Right atrium auricular region (tissue), 2 donors: ENCODE measurements at regions not wholly inside any gene's neighbourhood (a gene's known extent, or its start where the extent isn't known, plus 50 kb on each side); places are given as distances from the start of the nearest gene placed in this dataset.

ENCODE experiments used
- DNase-seq: peaks from one replicate; pipeline ENCODE4 v3.0.0-alpha.2; 2019; ENCODE audit warnings: low spot score
- H3K27ac ChIP-seq, 2 donors: fragments of 200-600 bp; sonication (generic); 1 replicate in 1 of 2; 2 replicates in 1 of 2; pipeline ENCODE4 v1.5.1; 2016 to 2019
- H3K27me3 ChIP-seq, 2 donors: fragments of 200-600 bp; sonication (generic); one replicate each; pipeline versions ENCODE4 v1.5.1 to v1.6.0; 2017 to 2019
- H3K36me3 ChIP-seq: fragments of 200-600 bp; sonication (generic); one replicate; pipeline ENCODE4 v1.5.1; 2016
- H3K4me1 ChIP-seq, 2 donors: fragments of 200-600 bp; sonication (generic); one replicate each; pipeline versions ENCODE4 v1.5.1 to v1.6.0; 2017 to 2019
- H3K4me3 ChIP-seq, 2 donors: fragments of 200-600 bp; sonication (generic); 1 replicate in 1 of 2; 2 replicates in 1 of 2; pipeline ENCODE4 v1.5.1; 2017 to 2019; ENCODE audit warnings: mild to moderate bottlenecking in 1 of 2, moderate library complexity in 1 of 2
- H3K9me3 ChIP-seq, 2 donors: fragments of 200-600 bp; sonication (generic); one replicate each; pipeline ENCODE4 v1.5.1; 2019
- TF ChIP-seq, protein P1 (sequence below), 2 donors: fragments of 200-600 bp; sonication (generic); IDR thresholded peaks; one replicate each; pipeline ENCODE4 v1.5.1; 2019; ENCODE audit warnings: antibody characterized with exemption in 2 of 2

DNA sequence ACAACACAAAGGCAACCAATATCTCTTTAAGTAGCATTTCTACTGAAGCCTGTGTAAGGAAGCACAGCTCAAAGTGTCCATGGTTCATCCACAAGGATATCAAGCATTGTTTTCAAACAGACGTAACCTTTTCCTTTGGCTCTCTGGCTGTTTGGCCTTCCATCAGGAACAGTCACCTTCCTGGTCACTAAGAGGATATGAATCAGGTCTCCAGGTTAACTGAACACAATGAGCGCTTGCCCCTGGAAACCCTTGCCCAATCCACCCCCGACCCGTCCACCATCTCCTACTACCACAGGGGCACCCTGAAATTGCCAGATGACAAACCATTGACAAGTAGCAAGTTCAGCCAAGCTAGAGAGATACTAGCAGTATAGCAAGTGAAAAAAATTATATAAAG is 114.4 kb upstream of the COL21A1 start:
- DNase-seq, result no peak
- Histone ChIP-seq H3K4me1 (no peaks in the 10 kb centered on the region), H3K9me3 (no peaks in the 10 kb centered on the region), H3K27ac (no peak overlapping the region), H3K27me3 (no peaks in the 10 kb centered on the region), H3K4me3 (no peak overlapping the region), H3K36me3 (no peaks in the 10 kb centered on the region)
- TF ChIP-seq, protein P1, sequence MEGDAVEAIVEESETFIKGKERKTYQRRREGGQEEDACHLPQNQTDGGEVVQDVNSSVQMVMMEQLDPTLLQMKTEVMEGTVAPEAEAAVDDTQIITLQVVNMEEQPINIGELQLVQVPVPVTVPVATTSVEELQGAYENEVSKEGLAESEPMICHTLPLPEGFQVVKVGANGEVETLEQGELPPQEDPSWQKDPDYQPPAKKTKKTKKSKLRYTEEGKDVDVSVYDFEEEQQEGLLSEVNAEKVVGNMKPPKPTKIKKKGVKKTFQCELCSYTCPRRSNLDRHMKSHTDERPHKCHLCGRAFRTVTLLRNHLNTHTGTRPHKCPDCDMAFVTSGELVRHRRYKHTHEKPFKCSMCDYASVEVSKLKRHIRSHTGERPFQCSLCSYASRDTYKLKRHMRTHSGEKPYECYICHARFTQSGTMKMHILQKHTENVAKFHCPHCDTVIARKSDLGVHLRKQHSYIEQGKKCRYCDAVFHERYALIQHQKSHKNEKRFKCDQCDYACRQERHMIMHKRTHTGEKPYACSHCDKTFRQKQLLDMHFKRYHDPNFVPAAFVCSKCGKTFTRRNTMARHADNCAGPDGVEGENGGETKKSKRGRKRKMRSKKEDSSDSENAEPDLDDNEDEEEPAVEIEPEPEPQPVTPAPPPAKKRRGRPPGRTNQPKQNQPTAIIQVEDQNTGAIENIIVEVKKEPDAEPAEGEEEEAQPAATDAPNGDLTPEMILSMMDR (IDR thresholded peaks at IDR 0.05), result no peak

DNA sequence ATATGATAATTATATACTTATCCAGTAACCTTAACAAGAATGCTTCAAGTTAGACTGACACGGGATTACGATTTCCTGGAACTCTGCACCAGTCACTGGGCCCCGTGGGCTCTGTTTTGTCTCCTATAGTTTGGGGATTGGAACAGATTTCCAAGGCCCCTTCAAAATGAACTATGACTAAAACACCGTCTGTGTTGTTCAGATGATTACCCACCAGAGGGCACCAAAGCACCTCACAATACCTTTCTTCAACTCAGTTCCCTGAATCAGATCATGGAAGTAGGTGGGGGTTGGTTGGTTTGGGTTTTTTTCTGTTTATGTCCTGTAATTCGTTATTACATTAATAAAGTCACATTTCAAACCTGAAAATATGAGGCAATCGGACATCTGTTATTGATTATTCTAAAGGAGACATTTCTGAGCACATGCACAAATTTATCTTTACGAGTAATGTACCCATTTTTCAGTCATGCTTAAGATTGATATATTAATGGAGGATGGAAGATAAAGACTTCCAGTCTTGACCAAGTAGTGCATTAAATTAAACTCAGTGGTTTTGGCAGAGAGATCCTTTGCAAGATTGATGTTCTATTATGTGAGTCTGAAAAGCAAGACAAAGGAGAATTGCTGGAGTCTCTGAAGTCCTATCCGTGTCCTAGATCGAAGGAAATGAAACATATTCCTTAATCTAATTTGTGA is 112.0 kb upstream of the COL21A1 start:
- DNase-seq, result peak; percentile 84

DNA sequence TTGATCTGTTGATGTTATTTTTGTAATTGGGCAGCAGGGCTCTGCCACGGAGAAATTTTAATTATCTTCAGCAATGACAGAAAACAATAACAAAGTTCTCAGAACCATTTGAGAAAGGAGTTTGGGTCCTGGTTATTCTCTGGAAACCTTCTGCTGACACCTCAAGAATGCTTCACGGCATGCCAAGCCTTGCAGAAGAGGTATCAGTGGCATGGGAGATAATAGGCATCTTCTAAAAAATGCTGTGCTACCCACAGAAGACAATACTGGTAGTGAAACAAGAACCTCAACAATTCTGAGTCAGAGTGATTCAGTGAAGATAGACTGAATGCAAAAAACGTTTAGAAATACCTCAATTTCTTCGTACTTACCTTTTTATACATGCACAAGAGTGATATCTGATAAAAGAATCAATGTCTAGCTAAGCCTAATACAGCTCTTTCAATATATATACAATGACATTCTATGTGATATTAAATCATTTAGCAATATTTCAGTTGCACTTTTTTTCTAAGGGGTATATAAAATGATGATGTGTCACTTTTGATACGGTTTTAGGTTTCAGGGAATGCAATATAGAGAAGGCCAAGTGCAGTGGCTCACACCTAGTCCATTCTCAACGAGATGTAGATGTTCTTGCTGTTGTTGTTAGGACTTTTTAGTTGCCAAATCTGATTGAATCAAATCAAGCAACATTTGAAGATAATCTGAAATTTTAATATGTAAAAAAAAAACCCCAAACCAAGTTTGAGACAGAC is 110.4 kb upstream of the COL21A1 start:
- H3K4me1 ChIP-seq, result no peaks in the 10 kb centered on the region
- TF ChIP-seq, protein P1 (IDR thresholded peaks at IDR 0.05), result no peak
- no peaks in the 10 kb centered on the region for H3K36me3 ChIP-seq
- no peaks in the 10 kb centered on the region for H3K27me3 ChIP-seq
- no peak overlapping the region for H3K27ac ChIP-seq
- no peak overlapping the region for H3K4me3 ChIP-seq
- H3K9me3 ChIP-seq, result peaks cover 0 to 11% of the 10 kb centered on the region in 2 donors
- DNase-seq, result no peak

More for the DNA sequence above, 112.0 kb upstream of the COL21A1 start:
- Histone ChIP-seq H3K27me3 (no peaks in the 10 kb centered on the region), H3K4me3 (no peak overlapping the region), H3K4me1 (no peaks in the 10 kb centered on the region), H3K27ac (no peak overlapping the region), H3K9me3 (no peaks in the 10 kb centered on the region), H3K36me3 (no peaks in the 10 kb centered on the region)
- TF ChIP-seq, protein P1 (IDR thresholded peaks at IDR 0.05), result peak; percentile 63 to 86

DNA sequence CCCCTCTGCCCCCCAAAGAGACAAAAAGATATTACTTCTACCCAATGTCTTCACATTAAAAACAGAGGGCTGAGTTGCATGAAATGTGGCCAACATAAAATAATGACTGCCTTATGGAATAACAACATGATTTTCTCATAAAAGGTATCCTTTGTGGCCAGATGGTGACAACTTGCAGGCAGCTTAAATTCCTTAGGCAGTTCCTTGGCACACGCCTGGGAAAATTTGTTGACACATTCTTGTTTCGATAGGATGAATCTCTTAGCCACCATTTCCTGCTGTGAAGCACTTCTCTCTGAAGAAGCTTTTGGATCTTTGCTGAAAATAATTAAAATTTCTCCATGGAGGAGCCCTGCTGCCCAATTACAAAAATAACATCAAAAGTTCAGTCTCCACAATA is 109.0 kb upstream of the COL21A1 start:
- Histone ChIP-seq H3K27me3 (no peaks in the 10 kb centered on the region), H3K36me3 (no peaks in the 10 kb centered on the region), H3K4me3 (no peak overlapping the region), H3K27ac (no peak overlapping the region), H3K4me1 (no peaks in the 10 kb centered on the region), H3K9me3 (peaks cover 0 to 11% of the 10 kb centered on the region in 2 donors)
- DNase-seq, result no peak
- TF ChIP-seq, protein P1 (IDR thresholded peaks at IDR 0.05), result no peak

DNA sequence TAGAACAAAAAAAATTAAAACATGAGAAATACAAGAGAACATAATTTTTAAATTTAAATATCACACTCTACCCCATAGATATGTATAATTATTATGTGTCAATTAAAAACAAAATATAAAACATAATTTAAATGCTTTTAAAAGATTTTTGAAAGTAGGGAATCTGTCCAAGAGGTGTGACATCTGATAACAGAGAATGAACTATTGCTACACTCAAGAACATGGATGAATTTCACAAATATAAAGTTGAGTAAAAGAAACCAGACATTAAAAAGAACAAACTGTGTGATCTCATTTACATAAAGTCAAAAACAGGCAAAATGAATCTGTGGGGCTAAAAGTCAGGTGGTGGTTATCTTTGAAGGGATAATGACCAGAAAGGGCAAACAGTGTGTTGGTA is 106.5 kb upstream of the COL21A1 start:
- H3K9me3 ChIP-seq, result peaks cover 0 to 11% of the 10 kb centered on the region in 2 donors
- no peak overlapping the region for H3K27ac ChIP-seq
- no peaks in the 10 kb centered on the region for H3K36me3 ChIP-seq
- H3K27me3 ChIP-seq, result no peaks in the 10 kb centered on the region
- no peaks in the 10 kb centered on the region for H3K4me1 ChIP-seq
- no peak overlapping the region for H3K4me3 ChIP-seq
- TF ChIP-seq, protein P1 (IDR thresholded peaks at IDR 0.05), result no peak
- DNase-seq, result no peak
